ENCODE measurements at regions not wholly inside any gene's neighbourhood (a gene's known extent, or its start where the extent isn't known, plus 50 kb on each side); places are given as distances from the start of the nearest gene placed in this dataset.

GRCh38 chr4:14337892-14338584 lies 664.2 kb upstream of the CPEB2 start:
- TF ChIP-seq CTCF (IDR thresholded peaks at IDR 0.05; ENCODE audit: borderline replicate concordance, extremely low read depth, insufficient read depth): no peak
- Histone ChIP-seq H3K9me3 (ENCODE audit: control insufficient read depth in 2 of 3, insufficient read depth in 1 of 3, low read length in 3 of 3) (peaks cover 0 to 4% (median 0%) of the 10 kb centered on the region in 3 donors), H3K4me1 (ENCODE audit: control insufficient read depth in 2 of 3, insufficient read depth in 2 of 3, low read depth in 1 of 3, low read length in 3 of 3) (no peaks in the 10 kb centered on the region), H3K4me3 (ENCODE audit: low read length in 3 of 3) (no peak overlapping the region), H3K9ac (ENCODE audit: low read length in 3 of 3) (no peak overlapping the region), H3K27me3 (ENCODE audit: control insufficient read depth, insufficient read depth, low read length) (no peaks in the 10 kb centered on the region), H3K27ac (ENCODE audit: low read depth in 2 of 2, low read length in 2 of 2) (no peak overlapping the region), H3K36me3 (ENCODE audit: control insufficient read depth in 2 of 3, insufficient read depth in 3 of 3, low read length in 3 of 3) (no peaks in the 10 kb centered on the region)
- FAIRE-seq (no peak), DNase-seq (no peak)
- intact Hi-C loops (cut with DNase I): no loop called here

- DNase-seq (no peak), FAIRE-seq (no peak)
- no peak overlapping the region for H3K4me3 ChIP-seq (ENCODE audit: low read length in 3 of 3)
- intact Hi-C loops (cut with DNase I): no loop called here
- H3K9ac ChIP-seq (ENCODE audit: low read length in 3 of 3): no peak overlapping the region
- peaks cover 0 to 4% (median 0%) of the 10 kb centered on the region in 3 donors for H3K9me3 ChIP-seq (ENCODE audit: control insufficient read depth in 2 of 3, insufficient read depth in 1 of 3, low read length in 3 of 3)
- no peaks in the 10 kb centered on the region for H3K4me1 ChIP-seq (ENCODE audit: control insufficient read depth in 2 of 3, insufficient read depth in 2 of 3, low read depth in 1 of 3, low read length in 3 of 3)
- no peaks in the 10 kb centered on the region for H3K27me3 ChIP-seq (ENCODE audit: control insufficient read depth, insufficient read depth, low read length)
- no peaks in the 10 kb centered on the region for H3K36me3 ChIP-seq (ENCODE audit: control insufficient read depth in 2 of 3, insufficient read depth in 3 of 3, low read length in 3 of 3)
- no peak overlapping the region for H3K27ac ChIP-seq (ENCODE audit: low read depth in 2 of 2, low read length in 2 of 2)
- TF ChIP-seq CTCF (IDR thresholded peaks at IDR 0.05; ENCODE audit: borderline replicate concordance, extremely low read depth, insufficient read depth): no peak
Measured at GRCh38 chr4:14338585-14339265, 663.6 kb upstream of the CPEB2 start.

GRCh38 chr4:14339715-14340114 lies 662.6 kb upstream of the CPEB2 start:
- no peak for DNase-seq
- H3K27ac ChIP-seq (ENCODE audit: low read depth in 2 of 2, low read length in 2 of 2): no peak overlapping the region
- H3K27me3 ChIP-seq (ENCODE audit: control insufficient read depth, insufficient read depth, low read length): no peaks in the 10 kb centered on the region
- H3K9me3 ChIP-seq (ENCODE audit: control insufficient read depth in 2 of 3, insufficient read depth in 1 of 3, low read length in 3 of 3): no peaks in the 10 kb centered on the region
- FAIRE-seq: no peak
- no peaks in the 10 kb centered on the region for H3K4me1 ChIP-seq (ENCODE audit: control insufficient read depth in 2 of 3, insufficient read depth in 2 of 3, low read depth in 1 of 3, low read length in 3 of 3)
- no peak overlapping the region for H3K9ac ChIP-seq (ENCODE audit: low read length in 3 of 3)
- no peak for TF ChIP-seq CTCF (IDR thresholded peaks at IDR 0.05; ENCODE audit: borderline replicate concordance, extremely low read depth, insufficient read depth)
- intact Hi-C loops (cut with DNase I): no loop called here
- H3K4me3 ChIP-seq (ENCODE audit: low read length in 3 of 3): no peak overlapping the region
- H3K36me3 ChIP-seq (ENCODE audit: control insufficient read depth in 2 of 3, insufficient read depth in 3 of 3, low read length in 3 of 3): no peaks in the 10 kb centered on the region
